Liver (tissue), 7 donors: ENCODE measurements at regions not wholly inside any gene's neighbourhood (a gene's known extent, or its start where the extent isn't known, plus 50 kb on each side); places are given as distances from the start of the nearest gene placed in this dataset.

Experiments
- DNase-seq: peaks from one replicate; pipeline ENCODE4 v3.0.0-alpha.2; 2017; ENCODE audit warnings: low spot score
- H3K27ac ChIP-seq, 2 donors: one replicate each; pipeline ENCODE4 v1.7.0; 2013; ENCODE audit warnings: inconsistent platforms in 2 of 2, low read length in 2 of 2, control low read depth in 1 of 2, low read depth in 1 of 2, mild to moderate bottlenecking in 1 of 2
- H3K27me3 ChIP-seq, 4 donors: one replicate each; pipeline versions ENCODE4 v1.6.1 to v1.7.0; 2013; ENCODE audit warnings: low read length in 3 of 4, inconsistent platforms in 1 of 4, mild to moderate bottlenecking in 1 of 4, moderate library complexity in 1 of 4; ENCODE audit not compliant: control insufficient read depth in 4 of 4, insufficient read depth in 4 of 4
- H3K36me3 ChIP-seq, 4 donors: one replicate each; pipeline versions ENCODE4 v1.6.1 to v1.7.0; 2013; ENCODE audit warnings: low read length in 3 of 4, mild to moderate bottlenecking in 3 of 4, low read depth in 1 of 4, moderate library complexity in 1 of 4; ENCODE audit not compliant: control insufficient read depth in 4 of 4, insufficient read depth in 3 of 4
- H3K4me1 ChIP-seq, 4 donors: one replicate each; pipeline versions ENCODE4 v1.6.1 to v1.7.0; 2013; ENCODE audit warnings: low read length in 3 of 4, mild to moderate bottlenecking in 3 of 4, moderate library complexity in 1 of 4; ENCODE audit not compliant: control insufficient read depth in 4 of 4, insufficient read depth in 4 of 4
- H3K4me3 ChIP-seq, 3 donors: one replicate each; pipeline versions ENCODE4 v1.6.1 to v1.7.0; 2013; ENCODE audit warnings: low read length in 3 of 3, control low read depth in 1 of 3, low read depth in 1 of 3, mild to moderate bottlenecking in 1 of 3
- H3K9ac ChIP-seq, 2 donors: one replicate each; pipeline ENCODE4 v1.7.0; 2013; ENCODE audit warnings: low read length in 2 of 2, mild to moderate bottlenecking in 2 of 2, moderate library complexity in 2 of 2, control low read depth in 1 of 2, low read depth in 1 of 2
- H3K9me3 ChIP-seq, 4 donors: one replicate each; pipeline versions ENCODE4 v1.6.1 to v1.7.0; 2013; ENCODE audit warnings: low read length in 3 of 4; ENCODE audit not compliant: control insufficient read depth in 4 of 4
- ATF3 ChIP-seq: IDR thresholded peaks from 2 replicates; pipeline ENCODE4 v1.6.1; 2016; ENCODE audit warnings: antibody characterized with exemption
- EGR1 ChIP-seq, 2 donors: IDR thresholded peaks; 2 replicates each; pipeline ENCODE4 v1.6.1; 2016 to 2018; ENCODE audit warnings: antibody characterized with exemption in 2 of 2, low read depth in 2 of 2
- FOXA1 ChIP-seq: IDR thresholded peaks from 2 replicates; pipeline ENCODE4 v1.6.1; 2016; ENCODE audit warnings: antibody characterized with exemption
- FOXA2 ChIP-seq: IDR thresholded peaks from 2 replicates; pipeline ENCODE4 v1.6.1; 2016; ENCODE audit warnings: antibody characterized with exemption
- GABPA ChIP-seq, 2 donors: IDR thresholded peaks in 1 of 2; conservative IDR thresholded peaks in 1 of 2; 2 replicates each; pipeline ENCODE4 v1.6.1; 2016; ENCODE audit warnings: antibody characterized with exemption in 2 of 2, mild to moderate bottlenecking in 1 of 2, moderate library complexity in 1 of 2
- HNF4A ChIP-seq, 2 donors: conservative IDR thresholded peaks; 2 replicates each; pipeline ENCODE4 v1.6.1; 2016; ENCODE audit warnings: antibody characterized with exemption in 2 of 2, mild to moderate bottlenecking in 2 of 2
- NR2F2 ChIP-seq: IDR thresholded peaks from 2 replicates; pipeline ENCODE4 v1.6.1; 2016; ENCODE audit warnings: antibody characterized with exemption
- RAD21 ChIP-seq, 2 donors: IDR thresholded peaks; 2 replicates each; pipeline ENCODE4 v1.6.1; 2016; ENCODE audit warnings: antibody characterized with exemption in 2 of 2, mild to moderate bottlenecking in 2 of 2
- RXRA ChIP-seq, 2 donors: IDR thresholded peaks; 2 replicates each; pipeline ENCODE4 v1.6.1; 2017 to 2018; ENCODE audit warnings: antibody characterized with exemption in 2 of 2, mild to moderate bottlenecking in 1 of 2
- SP1 ChIP-seq: IDR thresholded peaks from 2 replicates; pipeline ENCODE4 v1.6.1; 2018; ENCODE audit warnings: antibody characterized with exemption, mild to moderate bottlenecking
- TAF1 ChIP-seq: conservative IDR thresholded peaks from 2 replicates; pipeline ENCODE4 v1.6.1; 2016; ENCODE audit warnings: antibody characterized with exemption, mild to moderate bottlenecking
- YY1 ChIP-seq: IDR thresholded peaks from 2 replicates; pipeline ENCODE4 v1.6.1; 2016; ENCODE audit warnings: antibody characterized with exemption, mild to moderate bottlenecking
- ZBTB33 ChIP-seq: IDR thresholded peaks from 2 replicates; pipeline ENCODE4 v1.6.1; 2016; ENCODE audit warnings: antibody characterized with exemption
- WGBS: extraction: QIAGEN DNeasy Blood & Tissue Kit; methylation state at CpG from one replicate; pipeline ENCODE4 v1.1.7; 2013; 5-methylcytosine and 5-hydroxymethylcytosine counted together
- TF ChIP-seq, protein P1 (sequence below): IDR thresholded peaks from 2 replicates; pipeline ENCODE4 v1.6.1; 2016; ENCODE audit warnings: antibody characterized with exemption
- donor health status: healthy.
- donor health status: healthy.
- donor health status: healthy.
- donor health status: healthy.

- TF ChIP-seq FOXA1 (no peak), RXRA (IDR thresholded peaks at IDR 0.05) (no peak), HNF4A (conservative IDR thresholded peaks at IDR 0.05) (no peak), SP1 (no peak), ZBTB33 (no peak), TAF1 (no peak), NR2F2 (no peak), RAD21 (IDR thresholded peaks at IDR 0.05) (no peak), YY1 (no peak)
- TF ChIP-seq, protein P1, sequence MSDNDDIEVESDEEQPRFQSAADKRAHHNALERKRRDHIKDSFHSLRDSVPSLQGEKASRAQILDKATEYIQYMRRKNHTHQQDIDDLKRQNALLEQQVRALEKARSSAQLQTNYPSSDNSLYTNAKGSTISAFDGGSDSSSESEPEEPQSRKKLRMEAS: no peak
- 75% methylated on average over 1 of the region's 1 CpG for WGBS
- Histone ChIP-seq H3K4me1 (no peaks in the 10 kb centered on the region), H3K9me3 (no peaks in the 10 kb centered on the region), H3K4me3 (no peak overlapping the region), H3K27ac (no peak overlapping the region), H3K27me3 (no peaks in the 10 kb centered on the region), H3K9ac (no peak overlapping the region), H3K36me3 (no peaks in the 10 kb centered on the region)
- no peak for DNase-seq
Measured at GRCh38 chr18:27412556-27412955, 227.4 kb upstream of the CHST9 start.

DNA sequence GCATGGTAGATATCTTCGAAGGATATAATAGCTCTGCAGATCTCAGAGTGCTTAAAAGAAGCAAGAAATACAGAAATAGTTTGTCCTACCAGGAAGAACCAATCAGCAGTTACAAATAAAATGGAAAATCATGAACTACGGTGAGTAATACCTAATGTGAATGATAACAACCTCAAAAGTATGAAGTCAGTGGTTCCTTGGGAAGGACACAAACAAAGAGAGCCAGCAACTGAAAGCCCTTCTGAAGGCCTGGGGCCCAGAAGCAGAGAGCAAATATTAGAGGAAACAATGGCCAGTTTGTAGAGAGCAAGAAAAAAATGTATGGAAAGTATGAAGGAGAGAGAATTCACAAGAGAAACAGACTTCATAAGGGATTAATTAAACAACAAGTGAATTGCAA, 226.8 kb upstream of the CHST9 start:
- Histone ChIP-seq H3K27ac (no peak overlapping the region), H3K9ac (no peak overlapping the region), H3K36me3 (no peaks in the 10 kb centered on the region), H3K4me1 (no peaks in the 10 kb centered on the region), H3K4me3 (no peak overlapping the region), H3K9me3 (no peaks in the 10 kb centered on the region), H3K27me3 (no peaks in the 10 kb centered on the region)
- TF ChIP-seq GABPA (IDR thresholded peaks at IDR 0.05 in 1 of 2, conservative IDR thresholded peaks at IDR 0.05 in 1 of 2): no peak
- TF ChIP-seq EGR1 (IDR thresholded peaks at IDR 0.05; ENCODE audit: low read depth in 2 of 2): no peak
- no peak for TF ChIP-seq FOXA2
- no peak for TF ChIP-seq YY1
- no peak for TF ChIP-seq ATF3
- DNase-seq: no peak
- 77% methylated on average over 2 of the region's 2 CpGs for WGBS

GRCh38 chr18:27411013-27411412, 225.9 kb upstream of the CHST9 start:
- no peak for DNase-seq
- TF ChIP-seq ATF3: no peak
- no peak for TF ChIP-seq HNF4A (conservative IDR thresholded peaks at IDR 0.05)
- TF ChIP-seq SP1: no peak
- TF ChIP-seq FOXA2: no peak
- no peak for TF ChIP-seq FOXA1
- TF ChIP-seq NR2F2: no peak
- Histone ChIP-seq H3K9ac (no peak overlapping the region), H3K4me1 (no peaks in the 10 kb centered on the region), H3K36me3 (no peaks in the 10 kb centered on the region), H3K27ac (no peak overlapping the region), H3K4me3 (no peak overlapping the region), H3K9me3 (no peaks in the 10 kb centered on the region), H3K27me3 (no peaks in the 10 kb centered on the region)
- 71% methylated on average over 1 of the region's 1 CpG for WGBS
